H9 (cell line): ENCODE measurements at regions not wholly inside any gene's neighbourhood (a gene's known extent, or its start where the extent isn't known, plus 50 kb on each side); places are given as distances from the start of the nearest gene placed in this dataset.

Experiments used
- DNase-seq: peaks from one replicate; pipeline ENCODE4 v3.0.0-alpha.2; 2017
- H2AFZ ChIP-seq: one replicate; pipeline ENCODE4 v1.6.1; 2013; ENCODE audit warnings: mild to moderate bottlenecking, low read length, control low read depth, moderate library complexity
- H2AK5ac ChIP-seq: 2 replicates; pipeline ENCODE4 v1.6.1; 2013; ENCODE audit warnings: low read length, control low read depth, mixed read lengths; ENCODE audit not compliant: insufficient read length
- H2BK120ac ChIP-seq: one replicate; pipeline ENCODE4 v1.6.1; 2013; ENCODE audit warnings: low read depth, mild to moderate bottlenecking, low read length, control low read depth, inconsistent platforms; ENCODE audit not compliant: poor library complexity, severe bottlenecking
- H2BK12ac ChIP-seq: 2 replicates; pipeline ENCODE4 v1.6.1; 2013; ENCODE audit warnings: low read length, control low read depth, mixed read lengths, low read depth; ENCODE audit not compliant: insufficient read length
- H2BK15ac ChIP-seq: 2 replicates; pipeline ENCODE4 v1.6.1; 2013; ENCODE audit warnings: low read depth, low read length, control low read depth
- H2BK20ac ChIP-seq: one replicate; pipeline ENCODE4 v1.6.1; 2013; ENCODE audit warnings: low read depth, mild to moderate bottlenecking, low read length, control low read depth, inconsistent platforms; ENCODE audit not compliant: poor library complexity, severe bottlenecking
- H2BK5ac ChIP-seq: 2 replicates; pipeline ENCODE4 v1.6.1; 2013; ENCODE audit warnings: low read length, control low read depth, mixed read lengths; ENCODE audit not compliant: insufficient read length
- H3K14ac ChIP-seq: 2 replicates; pipeline ENCODE4 v1.6.1; 2013; ENCODE audit warnings: low read length, control low read depth; ENCODE audit not compliant: insufficient read depth
- H3K18ac ChIP-seq: 2 replicates; pipeline ENCODE4 v1.6.1; 2013; ENCODE audit warnings: low read depth, mild to moderate bottlenecking, mixed read lengths, low read length, control low read depth; ENCODE audit not compliant: insufficient read length
- H3K23ac ChIP-seq: 2 replicates; pipeline ENCODE4 v1.6.1; 2013; ENCODE audit warnings: low read length, control low read depth, mixed read lengths, low read depth; ENCODE audit not compliant: insufficient read length
- H3K23me2 ChIP-seq: 2 replicates; pipeline ENCODE4 v1.6.1; 2013; ENCODE audit warnings: low read depth, mild to moderate bottlenecking, mixed read lengths, low read length, control low read depth; ENCODE audit not compliant: insufficient read length, poor library complexity, severe bottlenecking
- H3K27ac ChIP-seq: 2 replicates; pipeline ENCODE4 v1.5.1; 2013; ENCODE audit warnings: low read length, control low read depth, mixed read lengths, low read depth; ENCODE audit not compliant: insufficient read length
- H3K27me3 ChIP-seq: 2 replicates; pipeline ENCODE4 v1.6.1; 2013; ENCODE audit warnings: low read length, control low read depth, inconsistent platforms; ENCODE audit not compliant: insufficient read depth
- H3K4ac ChIP-seq: 2 replicates; pipeline ENCODE4 v1.6.1; 2013; ENCODE audit warnings: low read depth, mild to moderate bottlenecking, control low read depth, inconsistent platforms, low read length, moderate library complexity
- H3K4me1 ChIP-seq: 2 replicates; pipeline ENCODE4 v1.6.1; 2013; ENCODE audit warnings: low read length, control low read depth, inconsistent platforms; ENCODE audit not compliant: insufficient read depth
- H3K4me2 ChIP-seq: 2 replicates; pipeline ENCODE4 v1.6.1; 2013; ENCODE audit warnings: low read length, control low read depth, mixed read lengths; ENCODE audit not compliant: insufficient read length, insufficient read depth
- H3K56ac ChIP-seq: 2 replicates; pipeline ENCODE4 v1.6.1; 2013; ENCODE audit warnings: low read depth, mild to moderate bottlenecking, mixed read lengths, low read length, control low read depth; ENCODE audit not compliant: insufficient read length
- H3K79me1 ChIP-seq: 2 replicates; pipeline ENCODE4 v1.6.1; 2013; ENCODE audit warnings: low read depth, mild to moderate bottlenecking, moderate library complexity, low read length, control low read depth, inconsistent platforms; ENCODE audit not compliant: insufficient read depth, poor library complexity, severe bottlenecking
- H3K79me2 ChIP-seq: 2 replicates; pipeline ENCODE4 v1.6.1; 2013; ENCODE audit warnings: low read length, control low read depth, inconsistent platforms; ENCODE audit not compliant: insufficient read depth
- H3K9ac ChIP-seq: 2 replicates; pipeline ENCODE4 v1.6.1; 2013; ENCODE audit warnings: low read length, control low read depth, mixed read lengths; ENCODE audit not compliant: insufficient read length; ENCODE audit errors: extremely low read depth
- H3K9me3 ChIP-seq: one replicate; pipeline ENCODE4 v1.6.1; 2013; ENCODE audit warnings: low read depth, low read length, inconsistent platforms; ENCODE audit not compliant: control insufficient read depth
- H3T11ph ChIP-seq: one replicate; pipeline ENCODE4 v1.6.1; 2013; ENCODE audit warnings: mild to moderate bottlenecking, low read length, control low read depth, inconsistent platforms
- H4K20me1 ChIP-seq: one replicate; pipeline ENCODE4 v1.6.1; 2013; ENCODE audit not compliant: control insufficient read depth, insufficient read length, insufficient read depth
- H4K5ac ChIP-seq: 2 replicates; pipeline ENCODE4 v1.6.1; 2013; ENCODE audit warnings: low read depth, mild to moderate bottlenecking, mixed read lengths, low read length, control low read depth; ENCODE audit not compliant: insufficient read length
- H4K8ac ChIP-seq: replicated peaks from 2 replicates; pipeline ENCODE4 v1.6.1; 2013; ENCODE audit warnings: low read length, control low read depth, mixed read lengths, low read depth; ENCODE audit not compliant: insufficient read length
- H4K91ac ChIP-seq: 2 replicates; pipeline ENCODE4 v1.6.1; 2013; ENCODE audit warnings: low read depth, mild to moderate bottlenecking, moderate library complexity, mixed read lengths, low read length, control low read depth; ENCODE audit not compliant: insufficient read length
- H3K27ac Mint-ChIP-seq, 3 experiments: 2 replicates in 2 of 3; 3 replicates in 1 of 3; pipeline ENCODE4 v1.8.0; 2020 to 2021; ENCODE audit warnings: mixed read lengths in 3 of 3, mild to moderate bottlenecking in 1 of 3, moderate library complexity in 1 of 3
- H3K27me3 Mint-ChIP-seq: 2 replicates; pipeline ENCODE4 v1.8.0; 2021; ENCODE audit warnings: low read depth, mild to moderate bottlenecking, moderate library complexity, mixed read lengths
- H3K36me3 Mint-ChIP-seq, 3 experiments: 2 replicates in 2 of 3; 3 replicates in 1 of 3; pipeline ENCODE4 v1.8.0; 2020 to 2021; ENCODE audit warnings: low read depth in 3 of 3, mixed read lengths in 3 of 3; ENCODE audit not compliant: insufficient read depth in 1 of 3
- H3K4me1 Mint-ChIP-seq, 2 experiments: 2 replicates each; pipeline ENCODE4 v1.8.0; 2020; ENCODE audit warnings: mixed read lengths in 2 of 2
- H3K4me3 Mint-ChIP-seq, 2 experiments: 2 replicates in 1 of 2; 3 replicates in 1 of 2; pipeline ENCODE4 v1.8.0; 2020 to 2021; ENCODE audit warnings: mild to moderate bottlenecking in 2 of 2, mixed read lengths in 2 of 2, moderate library complexity in 1 of 2
- H3K9me3 Mint-ChIP-seq, 2 experiments: 2 replicates in 1 of 2; 3 replicates in 1 of 2; pipeline ENCODE4 v1.8.0; 2020; ENCODE audit warnings: mild to moderate bottlenecking in 2 of 2, mixed read lengths in 2 of 2, moderate library complexity in 1 of 2
- WGBS: extraction: QIAGEN DNeasy Blood & Tissue Kit; methylation state at CpG from one replicate; pipeline ENCODE4 v1.1.7; 2013; ENCODE audit warnings: missing lambda C conversion rate, low lambda C conversion rate, mixed read lengths; ENCODE audit not compliant: insufficient read length; ENCODE audit errors: extremely low coverage; 5-methylcytosine and 5-hydroxymethylcytosine counted together
- TF ChIP-seq, protein P1 (sequence below): fragments of 200-600 bp; sonication (generic); conservative IDR thresholded peaks from 3 replicates; pipeline ENCODE4 v1.8.0; 2021; ENCODE audit warnings: antibody characterized with exemption, mild to moderate bottlenecking

DNA sequence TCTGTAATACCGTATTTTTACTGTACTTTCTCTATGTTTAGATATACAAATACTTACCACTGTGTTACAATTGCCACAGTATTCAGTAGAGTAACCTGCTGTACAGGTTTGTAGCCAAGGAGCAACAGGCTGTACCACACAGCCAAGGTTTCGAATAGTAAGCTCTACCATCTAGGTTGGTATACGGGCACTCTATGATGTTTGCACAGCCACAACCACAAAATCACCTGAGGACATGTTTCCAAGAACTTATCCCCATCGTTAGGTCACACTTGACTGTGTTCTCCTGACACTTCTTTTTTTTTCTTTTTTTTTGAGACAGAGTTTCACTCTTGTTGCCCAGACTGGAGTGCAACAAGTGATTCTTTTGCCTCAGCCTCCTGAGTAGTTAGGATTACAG lies 134.6 kb upstream of the TRIM24 start:
- H3K27ac Mint-ChIP-seq, result no peak overlapping the region

More for the DNA sequence above, 134.6 kb upstream of the TRIM24 start:
- Histone ChIP-seq H4K8ac (no peak overlapping the region), H3K4ac (no peak overlapping the region), H2BK5ac (no peak overlapping the region), H3K79me1 (no peaks in the 10 kb centered on the region), H3K23ac (no peak overlapping the region), H3K4me2 (no peak overlapping the region), H3K9me3 (peaks cover 7% of the 10 kb centered on the region), H2BK20ac (no peak overlapping the region), H2AK5ac (no peak overlapping the region), H2BK15ac (no peak overlapping the region), H3K4me1 (no peaks in the 10 kb centered on the region; the same call in 1 of the 2 replicates), H2BK120ac (no peak overlapping the region), H3K23me2 (no peaks in the 10 kb centered on the region), H3K79me2 (no peaks in the 10 kb centered on the region), H3K56ac (no peak overlapping the region), H3K27ac (no peak overlapping the region), H4K20me1 (no peaks in the 10 kb centered on the region), H3K9ac (no peak overlapping the region), H4K5ac (no peak overlapping the region), H3K27me3 (no peaks in the 10 kb centered on the region), H2AFZ (no peak overlapping the region), H3T11ph (no peak overlapping the region), H3K18ac (no peak overlapping the region), H4K91ac (no peak overlapping the region), H2BK12ac (no peak overlapping the region), H3K14ac (no peak overlapping the region)
- Mint-ChIP-seq H3K4me3 (no peak overlapping the region), H3K4me1 (peaks cover 5 to 7% of the 10 kb centered on the region in 2 experiments; a peak in 3 of 4 replicates), H3K27me3 (no peaks in the 10 kb centered on the region; the same call in 1 of the 2 replicates), H3K9me3 (peaks cover 18 to 33% of the 10 kb centered on the region in 2 experiments), H3K36me3 (peaks cover 20 to 30% (median 21%) of the 10 kb centered on the region in 3 experiments)
- DNase-seq, result no peak
- TF ChIP-seq, protein P1, sequence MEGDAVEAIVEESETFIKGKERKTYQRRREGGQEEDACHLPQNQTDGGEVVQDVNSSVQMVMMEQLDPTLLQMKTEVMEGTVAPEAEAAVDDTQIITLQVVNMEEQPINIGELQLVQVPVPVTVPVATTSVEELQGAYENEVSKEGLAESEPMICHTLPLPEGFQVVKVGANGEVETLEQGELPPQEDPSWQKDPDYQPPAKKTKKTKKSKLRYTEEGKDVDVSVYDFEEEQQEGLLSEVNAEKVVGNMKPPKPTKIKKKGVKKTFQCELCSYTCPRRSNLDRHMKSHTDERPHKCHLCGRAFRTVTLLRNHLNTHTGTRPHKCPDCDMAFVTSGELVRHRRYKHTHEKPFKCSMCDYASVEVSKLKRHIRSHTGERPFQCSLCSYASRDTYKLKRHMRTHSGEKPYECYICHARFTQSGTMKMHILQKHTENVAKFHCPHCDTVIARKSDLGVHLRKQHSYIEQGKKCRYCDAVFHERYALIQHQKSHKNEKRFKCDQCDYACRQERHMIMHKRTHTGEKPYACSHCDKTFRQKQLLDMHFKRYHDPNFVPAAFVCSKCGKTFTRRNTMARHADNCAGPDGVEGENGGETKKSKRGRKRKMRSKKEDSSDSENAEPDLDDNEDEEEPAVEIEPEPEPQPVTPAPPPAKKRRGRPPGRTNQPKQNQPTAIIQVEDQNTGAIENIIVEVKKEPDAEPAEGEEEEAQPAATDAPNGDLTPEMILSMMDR, result no peak
- no CpG with 5 or more reads among the region's 4 CpGs for WGBS
